ENCODE measurements at regions not wholly inside any gene's neighbourhood (a gene's known extent, or its start where the extent isn't known, plus 50 kb on each side); places are given as distances from the start of the nearest gene placed in this dataset.
A peak's percentile ranks its signal among the peaks of the same experiment; 100 is the strongest.

DNA sequence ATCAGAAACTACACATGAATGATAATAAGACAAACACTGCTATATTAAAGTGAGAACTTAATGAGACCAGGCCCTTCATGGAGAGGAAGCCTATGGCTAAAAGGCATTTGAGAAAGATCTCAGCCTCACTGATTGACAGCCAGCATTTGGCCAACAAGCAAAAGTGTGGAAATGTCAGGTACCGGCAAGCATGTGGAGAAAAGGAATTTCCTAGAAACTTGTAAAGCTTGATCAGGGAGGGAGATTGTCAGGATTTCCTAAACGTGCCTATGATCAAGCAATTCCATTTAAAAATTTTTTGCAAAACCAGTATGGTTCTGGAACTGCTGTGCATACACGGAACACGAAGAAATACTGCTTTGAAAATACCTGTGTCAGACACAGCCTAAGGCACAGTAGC lies 220.3 kb upstream of the ATP10A start:
- no peak overlapping the region for H3K4me3 ChIP-seq (ENCODE audit: low read depth, low read length)
- DNase-seq (ENCODE audit: low read depth) = no peak
- TF ChIP-seq, protein P1, sequence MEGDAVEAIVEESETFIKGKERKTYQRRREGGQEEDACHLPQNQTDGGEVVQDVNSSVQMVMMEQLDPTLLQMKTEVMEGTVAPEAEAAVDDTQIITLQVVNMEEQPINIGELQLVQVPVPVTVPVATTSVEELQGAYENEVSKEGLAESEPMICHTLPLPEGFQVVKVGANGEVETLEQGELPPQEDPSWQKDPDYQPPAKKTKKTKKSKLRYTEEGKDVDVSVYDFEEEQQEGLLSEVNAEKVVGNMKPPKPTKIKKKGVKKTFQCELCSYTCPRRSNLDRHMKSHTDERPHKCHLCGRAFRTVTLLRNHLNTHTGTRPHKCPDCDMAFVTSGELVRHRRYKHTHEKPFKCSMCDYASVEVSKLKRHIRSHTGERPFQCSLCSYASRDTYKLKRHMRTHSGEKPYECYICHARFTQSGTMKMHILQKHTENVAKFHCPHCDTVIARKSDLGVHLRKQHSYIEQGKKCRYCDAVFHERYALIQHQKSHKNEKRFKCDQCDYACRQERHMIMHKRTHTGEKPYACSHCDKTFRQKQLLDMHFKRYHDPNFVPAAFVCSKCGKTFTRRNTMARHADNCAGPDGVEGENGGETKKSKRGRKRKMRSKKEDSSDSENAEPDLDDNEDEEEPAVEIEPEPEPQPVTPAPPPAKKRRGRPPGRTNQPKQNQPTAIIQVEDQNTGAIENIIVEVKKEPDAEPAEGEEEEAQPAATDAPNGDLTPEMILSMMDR (IDR thresholded peaks at IDR 0.05; ENCODE audit: low read depth, low read length, missing control alignments) = no peak

DNA sequence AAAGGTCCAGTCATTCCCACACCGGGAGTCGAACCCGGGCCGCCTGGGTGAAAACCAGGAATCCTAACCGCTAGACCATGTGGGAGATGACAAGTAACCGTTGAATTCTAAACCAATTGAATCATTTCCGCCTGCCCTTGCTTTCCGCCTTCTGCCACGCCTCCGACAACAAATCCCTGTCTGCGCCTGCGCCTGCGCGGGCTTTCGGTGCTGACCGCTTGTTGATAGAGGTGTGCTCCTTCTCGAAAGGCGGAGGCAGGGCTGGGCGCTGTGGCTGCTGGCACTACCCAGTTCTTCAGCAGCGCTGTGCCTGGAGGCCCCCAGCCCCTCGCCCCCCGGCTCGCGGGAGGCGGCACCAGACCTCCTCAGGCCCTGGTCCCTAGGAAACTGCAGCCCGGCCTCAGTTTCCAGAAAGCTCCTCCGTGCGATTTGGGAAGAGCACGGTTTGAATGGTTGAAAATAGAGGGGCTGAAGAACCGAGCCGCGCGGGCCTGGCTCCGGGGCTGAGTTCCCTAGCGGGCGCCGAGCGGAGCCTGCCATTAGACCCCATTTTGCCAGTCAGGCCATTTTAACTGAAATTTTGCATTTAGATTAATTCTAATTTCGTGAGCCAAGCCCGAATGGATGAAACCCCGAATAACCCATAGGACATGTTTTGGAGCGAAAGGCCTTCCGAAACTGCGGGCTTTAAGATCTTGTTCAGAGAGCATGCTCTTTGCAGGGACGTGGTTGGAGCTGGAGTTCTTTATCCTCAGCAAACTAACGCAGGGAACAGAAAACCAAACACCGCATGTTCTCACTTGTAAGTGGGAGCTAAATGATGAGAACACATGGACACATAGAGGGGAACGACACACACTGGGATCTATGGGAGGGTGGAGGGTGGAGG lies 219.3 kb upstream of the ATP10A start:
- DNase-seq (ENCODE audit: low read depth) = peak; percentile 81
- TF ChIP-seq, protein P1 (IDR thresholded peaks at IDR 0.05; ENCODE audit: low read depth, low read length, missing control alignments) = no peak
- H3K4me3 ChIP-seq (ENCODE audit: low read depth, low read length) = peak overlapping the region; percentile 56

DNA sequence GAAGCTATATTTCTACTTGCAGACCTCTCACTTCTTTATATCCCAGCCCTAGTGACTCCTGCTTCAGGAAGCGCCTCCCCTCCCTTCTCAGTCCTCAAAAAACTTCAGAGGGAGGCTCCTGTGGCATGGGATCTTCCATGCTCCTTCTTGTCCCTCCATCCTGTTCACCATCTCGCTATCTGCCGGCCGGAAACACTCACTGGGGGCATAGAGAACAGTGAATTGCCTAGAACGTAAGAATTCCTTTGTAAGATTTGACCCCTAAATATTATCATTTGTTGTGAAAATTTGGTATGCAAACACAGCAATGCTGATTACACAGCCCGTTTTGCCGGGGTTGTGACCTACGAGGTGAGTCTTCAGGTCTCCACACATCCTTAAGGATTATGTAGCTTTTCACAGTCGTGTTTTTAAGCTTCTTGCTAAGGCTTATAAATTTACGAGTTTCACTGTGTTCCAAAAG lies 218.7 kb upstream of the ATP10A start:
- TF ChIP-seq, protein P1 (IDR thresholded peaks at IDR 0.05; ENCODE audit: low read depth, low read length, missing control alignments) = no peak
- no peak for DNase-seq (ENCODE audit: low read depth)
- H3K4me3 ChIP-seq (ENCODE audit: low read depth, low read length) = no peak overlapping the region

DNA sequence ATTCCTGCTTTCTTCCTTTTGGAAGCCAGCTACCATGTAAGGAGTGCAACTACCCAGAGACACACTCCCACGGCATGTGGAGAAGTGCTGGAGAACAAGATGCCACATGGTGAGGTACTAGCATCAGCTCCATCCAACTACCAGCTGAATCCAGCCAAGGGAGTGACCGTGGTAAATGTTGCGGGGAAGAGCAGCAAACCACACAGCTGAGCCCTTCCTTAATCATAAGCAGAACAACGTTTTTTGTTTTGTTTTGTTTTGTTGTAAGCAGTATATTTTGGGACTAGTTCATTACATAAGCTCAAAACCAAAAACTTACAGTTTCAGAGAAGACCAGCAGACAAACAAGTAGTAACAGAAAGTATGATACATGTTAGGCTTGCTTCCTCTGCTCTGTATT lies 212.6 kb upstream of the ATP10A start:
- TF ChIP-seq, protein P1 (IDR thresholded peaks at IDR 0.05; ENCODE audit: low read depth, low read length, missing control alignments) = no peak
- DNase-seq (ENCODE audit: low read depth) = no peak
- H3K4me3 ChIP-seq (ENCODE audit: low read depth, low read length) = no peak overlapping the region

DNA sequence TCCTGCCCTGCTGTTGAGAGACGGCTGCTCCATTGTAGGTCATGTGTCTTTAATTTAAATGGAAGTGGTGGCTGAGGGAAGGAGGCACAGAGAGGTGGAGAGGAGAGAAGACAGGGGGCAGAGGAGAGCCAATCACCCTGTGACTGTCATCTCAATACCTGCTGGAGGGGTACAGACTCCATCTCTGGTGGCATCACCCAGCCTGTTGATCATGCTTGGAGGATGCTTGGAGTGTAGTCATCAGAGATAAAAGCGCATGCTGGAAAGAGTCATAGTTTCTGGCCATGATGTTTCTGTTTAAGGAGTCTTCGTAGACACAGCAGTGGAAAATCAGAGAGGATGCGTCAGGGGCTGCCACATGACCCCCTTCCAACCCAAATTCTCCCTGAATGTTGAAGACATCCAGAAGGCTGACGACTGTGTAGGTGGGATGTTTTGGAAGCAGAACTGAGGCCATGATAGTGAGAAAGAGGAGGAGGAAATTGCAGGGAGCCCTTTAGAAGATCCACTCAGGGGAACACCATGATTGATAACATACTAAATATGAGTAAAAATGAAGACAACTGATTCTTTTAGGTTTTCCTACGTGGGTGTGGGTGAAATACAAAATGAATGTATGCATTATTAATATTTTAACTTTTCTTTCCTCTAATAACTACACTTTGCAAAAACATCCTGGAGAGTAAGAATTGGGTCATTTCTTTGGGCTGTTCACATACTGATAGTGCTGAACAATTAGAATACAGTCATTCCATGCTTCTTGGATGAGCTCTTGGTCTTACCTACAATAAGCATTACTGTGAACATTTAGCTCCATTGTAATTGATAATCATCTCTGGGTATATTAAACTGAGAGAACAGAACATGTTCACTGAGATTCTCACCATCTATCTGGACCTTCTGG lies 210.6 kb upstream of the ATP10A start:
- no peak for DNase-seq (ENCODE audit: low read depth)
- TF ChIP-seq, protein P1 (IDR thresholded peaks at IDR 0.05; ENCODE audit: low read depth, low read length, missing control alignments) = no peak
- H3K4me3 ChIP-seq (ENCODE audit: low read depth, low read length) = no peak overlapping the region

DNA sequence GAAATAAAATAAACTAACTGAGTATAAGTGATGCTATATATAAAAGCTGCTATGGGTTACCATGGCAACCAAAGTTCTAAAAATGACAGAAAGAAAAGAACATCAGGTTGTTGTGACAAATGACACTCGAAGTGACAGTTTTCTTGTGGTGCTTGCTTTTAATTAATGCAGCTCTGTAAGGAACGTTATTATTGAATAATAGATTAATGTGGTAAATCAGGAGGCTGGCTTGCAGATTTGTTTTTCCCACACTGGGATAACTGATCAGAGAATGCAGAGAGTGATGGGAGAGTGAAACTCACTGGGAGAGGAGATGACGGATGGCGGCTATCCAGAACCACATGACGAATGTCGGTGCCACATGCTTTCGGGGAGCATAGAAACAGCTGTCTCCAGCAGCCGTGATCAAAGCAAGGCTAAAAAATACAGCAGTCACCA lies 207.0 kb upstream of the ATP10A start:
- no peak for DNase-seq (ENCODE audit: low read depth)

More for the DNA sequence above, 207.0 kb upstream of the ATP10A start:
- TF ChIP-seq, protein P1 (IDR thresholded peaks at IDR 0.05; ENCODE audit: low read depth, low read length, missing control alignments) = no peak
- H3K4me3 ChIP-seq (ENCODE audit: low read depth, low read length) = no peak overlapping the region

Measured in GM12864 (cell line).